Gastrocnemius medialis (tissue), 4 donors: ENCODE measurements at regions not wholly inside any gene's neighbourhood (a gene's known extent, or its start where the extent isn't known, plus 50 kb on each side); places are given as distances from the start of the nearest gene placed in this dataset.

Experiments
- ATAC-seq, 2 donors: fragments of 150-250 bp; one replicate each; pipeline ENCODE4 v1.9.1; 2016
- DNase-seq, 2 donors: peaks; one replicate each; pipeline ENCODE4 v3.0.0-alpha.2; 2019
- H3K27ac ChIP-seq, 4 donors: fragments of 200-600 bp; sonication (generic); 1 replicate in 1 of 4; 2 replicates in 3 of 4; pipeline ENCODE4 v1.5.1; 2016 to 2018; ENCODE audit warnings: mild to moderate bottlenecking in 2 of 4, moderate library complexity in 1 of 4
- H3K27me3 ChIP-seq, 3 donors: fragments of 200-600 bp; sonication (generic) in 2 of 3; 1 replicate in 1 of 3; 2 replicates in 2 of 3; pipeline versions ENCODE4 v1.5.1 to v1.6.0; 2016 to 2019; ENCODE audit warnings: mild to moderate bottlenecking in 1 of 3, moderate library complexity in 1 of 3
- H3K36me3 ChIP-seq, 2 donors: fragments of 200-600 bp; sonication (generic) in 1 of 2; one replicate each; pipeline ENCODE4 v1.5.1; 2017 to 2018
- H3K4me1 ChIP-seq, 2 donors: fragments of 200-600 bp; sonication (generic) in 1 of 2; one replicate each; pipeline ENCODE4 v1.5.1; 2016 to 2017; ENCODE audit warnings: mild to moderate bottlenecking in 2 of 2
- H3K4me3 ChIP-seq, 4 donors: fragments of 200-600 bp; sonication (generic) in 3 of 4; 1 replicate in 1 of 4; 2 replicates in 3 of 4; pipeline ENCODE4 v1.5.1; 2016 to 2019; ENCODE audit warnings: mild to moderate bottlenecking in 2 of 4
- H3K9me3 ChIP-seq, 3 donors: fragments of 200-600 bp; sonication (generic) in 2 of 3; 1 replicate in 1 of 3; 2 replicates in 2 of 3; pipeline ENCODE4 v1.5.1; 2016 to 2019
- POLR2A ChIP-seq, 2 donors: fragments of 450-650 bp; IDR thresholded peaks; one replicate each; pipeline ENCODE4 v1.6.1; 2017; ENCODE audit warnings: antibody characterized with exemption in 2 of 2, mild to moderate bottlenecking in 2 of 2, moderate library complexity in 2 of 2
- in situ Hi-C, 4 donors: fragments of 200-750 bp; cut with MboI; loops; one replicate each; pipeline versions ENCODE4 v1.15.0 to v1.8.0; 2017; ENCODE audit warnings: low sequenced_read_pairs in 4 of 4
- intact Hi-C: fragments of 100-400 bp; cut with DNase I; formaldehyde crosslinking; loops from one replicate; pipeline ENCODE4 v1.15.1; 2023; ENCODE audit warnings: low total_unique reads
- TF ChIP-seq, protein P1 (sequence below), 5 experiments: fragments of 450-650 bp in 3 of 5; fragments of 200-600 bp in 2 of 5; sonication (generic) in 2 of 5; IDR thresholded peaks in 4 of 5; conservative IDR thresholded peaks in 1 of 5; 1 replicate in 4 of 5; 2 replicates in 1 of 5; pipeline ENCODE4 v1.5.1; 2016 to 2019; ENCODE audit warnings: antibody characterized with exemption in 5 of 5, mild to moderate bottlenecking in 3 of 5, moderate library complexity in 3 of 5

- DNase-seq (no peak), ATAC-seq (no peak)
- intact Hi-C loops, result no loop called here
- in situ Hi-C loops, result no loop called here
- no peaks in the 10 kb centered on the region for H3K9me3 ChIP-seq
- no peaks in the 10 kb centered on the region for H3K4me1 ChIP-seq
- no peaks in the 10 kb centered on the region for H3K36me3 ChIP-seq
- H3K27ac ChIP-seq, result no peak overlapping the region
- TF ChIP-seq, protein P1, sequence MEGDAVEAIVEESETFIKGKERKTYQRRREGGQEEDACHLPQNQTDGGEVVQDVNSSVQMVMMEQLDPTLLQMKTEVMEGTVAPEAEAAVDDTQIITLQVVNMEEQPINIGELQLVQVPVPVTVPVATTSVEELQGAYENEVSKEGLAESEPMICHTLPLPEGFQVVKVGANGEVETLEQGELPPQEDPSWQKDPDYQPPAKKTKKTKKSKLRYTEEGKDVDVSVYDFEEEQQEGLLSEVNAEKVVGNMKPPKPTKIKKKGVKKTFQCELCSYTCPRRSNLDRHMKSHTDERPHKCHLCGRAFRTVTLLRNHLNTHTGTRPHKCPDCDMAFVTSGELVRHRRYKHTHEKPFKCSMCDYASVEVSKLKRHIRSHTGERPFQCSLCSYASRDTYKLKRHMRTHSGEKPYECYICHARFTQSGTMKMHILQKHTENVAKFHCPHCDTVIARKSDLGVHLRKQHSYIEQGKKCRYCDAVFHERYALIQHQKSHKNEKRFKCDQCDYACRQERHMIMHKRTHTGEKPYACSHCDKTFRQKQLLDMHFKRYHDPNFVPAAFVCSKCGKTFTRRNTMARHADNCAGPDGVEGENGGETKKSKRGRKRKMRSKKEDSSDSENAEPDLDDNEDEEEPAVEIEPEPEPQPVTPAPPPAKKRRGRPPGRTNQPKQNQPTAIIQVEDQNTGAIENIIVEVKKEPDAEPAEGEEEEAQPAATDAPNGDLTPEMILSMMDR (IDR thresholded peaks at IDR 0.05 in 4 of 5, conservative IDR thresholded peaks at IDR 0.05 in 1 of 5), result no peak
- TF ChIP-seq POLR2A (IDR thresholded peaks at IDR 0.05), result no peak
- no peaks in the 10 kb centered on the region for H3K27me3 ChIP-seq
- no peak overlapping the region for H3K4me3 ChIP-seq
Observed at GRCh38 chr11:56898856-56899255, 89.9 kb upstream of the OR5AK2 start.

DNA sequence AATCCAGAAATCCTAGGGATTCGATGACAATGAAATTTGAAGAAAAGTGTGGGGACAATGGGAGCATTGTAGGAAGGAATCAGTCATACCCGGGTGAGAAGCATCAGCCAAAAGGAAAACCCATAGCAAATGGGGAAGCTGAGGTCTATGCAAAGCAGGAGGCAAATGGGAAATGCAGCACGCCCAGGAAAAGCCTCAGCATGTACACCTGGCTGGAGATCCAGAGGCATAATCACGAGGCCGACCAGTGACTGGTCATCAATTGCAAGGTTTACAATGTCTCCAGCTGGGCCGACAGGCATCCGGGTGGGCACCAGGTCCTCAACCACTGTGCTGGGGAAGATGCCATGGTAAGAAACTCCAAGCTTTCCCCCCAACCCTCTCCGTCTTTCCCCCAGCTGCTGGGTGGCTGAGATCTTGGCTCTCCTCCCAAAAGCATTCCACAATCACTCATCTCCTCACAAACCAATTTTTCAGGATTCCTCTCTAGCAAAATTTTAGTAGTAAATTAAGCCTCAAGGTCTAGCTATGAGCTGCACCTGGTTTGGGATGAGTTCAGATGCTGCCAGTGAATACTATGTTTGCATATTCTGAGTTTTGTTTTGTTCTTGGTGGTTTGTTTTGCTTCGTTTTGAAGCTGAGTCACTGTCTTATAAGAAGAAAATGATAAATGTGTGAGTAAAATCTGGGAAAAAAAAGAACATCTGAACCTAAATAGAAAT, 98.0 kb upstream of the OR5AK2 start:
- TF ChIP-seq POLR2A (IDR thresholded peaks at IDR 0.05), result no peak
- TF ChIP-seq, protein P1 (IDR thresholded peaks at IDR 0.05 in 4 of 5, conservative IDR thresholded peaks at IDR 0.05 in 1 of 5), result no peak
- Histone ChIP-seq H3K4me1 (no peaks in the 10 kb centered on the region), H3K9me3 (no peaks in the 10 kb centered on the region), H3K27ac (no peak overlapping the region), H3K36me3 (no peaks in the 10 kb centered on the region), H3K4me3 (no peak overlapping the region), H3K27me3 (no peaks in the 10 kb centered on the region)
- intact Hi-C loops (no loop called here), in situ Hi-C loops (no loop called here)
- no peak for ATAC-seq
- DNase-seq, result no peak

GRCh38 chr11:56889986-56890385, 98.7 kb upstream of the OR5AK2 start:
- DNase-seq (no peak), ATAC-seq (no peak)
- Histone ChIP-seq H3K4me1 (no peaks in the 10 kb centered on the region), H3K9me3 (no peaks in the 10 kb centered on the region), H3K27ac (no peak overlapping the region), H3K27me3 (no peaks in the 10 kb centered on the region), H3K4me3 (no peak overlapping the region), H3K36me3 (no peaks in the 10 kb centered on the region)
- in situ Hi-C loops, result no loop called here
- intact Hi-C loops, result no loop called here
- TF ChIP-seq POLR2A (IDR thresholded peaks at IDR 0.05), result no peak
- TF ChIP-seq, protein P1 (IDR thresholded peaks at IDR 0.05 in 4 of 5, conservative IDR thresholded peaks at IDR 0.05 in 1 of 5), result no peak

DNA sequence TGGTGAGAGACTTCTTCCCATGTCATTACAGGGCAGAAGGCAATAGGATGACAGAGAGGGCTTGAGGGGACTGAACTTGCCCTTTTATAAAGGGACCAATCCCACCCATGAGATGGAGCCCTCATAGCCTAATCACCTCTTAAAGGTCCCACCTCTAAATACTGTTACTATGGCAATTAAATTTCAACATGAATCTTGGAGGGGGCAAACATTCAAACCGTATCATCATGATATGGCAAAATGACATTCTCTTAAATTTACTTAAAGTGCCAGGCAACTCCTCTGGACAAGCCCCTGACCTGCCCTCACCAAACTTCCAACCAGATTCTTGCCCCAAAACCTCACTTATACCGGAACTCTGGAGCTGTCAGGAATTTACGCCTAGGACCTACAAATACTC, 100.8 kb upstream of the OR5AK2 start:
- no peaks in the 10 kb centered on the region for H3K4me1 ChIP-seq
- DNase-seq, result no peak
- intact Hi-C loops, result no loop called here
- no peak overlapping the region for H3K4me3 ChIP-seq
- no peaks in the 10 kb centered on the region for H3K36me3 ChIP-seq
- H3K27me3 ChIP-seq, result no peaks in the 10 kb centered on the region
- no peaks in the 10 kb centered on the region for H3K9me3 ChIP-seq
- TF ChIP-seq, protein P1 (IDR thresholded peaks at IDR 0.05 in 4 of 5, conservative IDR thresholded peaks at IDR 0.05 in 1 of 5), result no peak
- TF ChIP-seq POLR2A (IDR thresholded peaks at IDR 0.05), result no peak
- no peak for ATAC-seq
- H3K27ac ChIP-seq, result no peak overlapping the region
- in situ Hi-C loops, result no loop called here

DNA sequence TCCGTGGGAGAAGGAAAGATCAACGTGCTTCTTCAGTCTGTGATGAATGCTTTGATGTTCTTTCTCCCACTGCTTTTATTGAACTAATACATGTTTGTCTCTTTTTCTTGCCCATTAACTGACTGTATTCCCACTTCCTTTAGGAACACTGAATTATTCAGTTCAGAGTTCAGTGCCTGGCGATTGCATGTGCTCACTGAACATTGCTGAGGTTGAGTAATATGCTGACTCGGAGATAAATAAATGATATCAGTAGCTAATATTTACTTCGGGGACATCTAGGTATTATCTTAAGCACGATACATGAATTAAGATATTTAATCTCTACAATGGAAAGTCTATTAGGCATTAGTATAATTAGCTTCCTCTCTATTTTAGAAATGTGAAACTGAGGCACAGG, 102.3 kb upstream of the OR5AK2 start:
- ATAC-seq (no peak), DNase-seq (no peak)
- Histone ChIP-seq H3K27me3 (no peaks in the 10 kb centered on the region), H3K4me3 (no peak overlapping the region), H3K9me3 (no peaks in the 10 kb centered on the region), H3K36me3 (no peaks in the 10 kb centered on the region), H3K4me1 (no peaks in the 10 kb centered on the region), H3K27ac (no peak overlapping the region)
- in situ Hi-C loops, result no loop called here
- intact Hi-C loops, result no loop called here
- TF ChIP-seq, protein P1 (IDR thresholded peaks at IDR 0.05 in 4 of 5, conservative IDR thresholded peaks at IDR 0.05 in 1 of 5), result no peak
- TF ChIP-seq POLR2A (IDR thresholded peaks at IDR 0.05), result no peak
